SK-N-SH (cell line): ENCODE measurements at regions not wholly inside any gene's neighbourhood (a gene's known extent, or its start where the extent isn't known, plus 50 kb on each side); places are given as distances from the start of the nearest gene placed in this dataset.

Experiments used
- NFIC ChIP-seq: IDR thresholded peaks from 2 replicates; pipeline ENCODE4 v1.4.0; 2012; ENCODE audit warnings: borderline replicate concordance
- RAD21 ChIP-seq: IDR thresholded peaks from 2 replicates; pipeline ENCODE4 v1.6.1; 2012; ENCODE audit warnings: mild to moderate bottlenecking, low read length
- RCOR1 ChIP-seq: fragments of 150-350 bp; IDR thresholded peaks from 2 replicates; pipeline ENCODE4 v1.6.1; 2017; ENCODE audit warnings: antibody characterized with exemption, low read length
- TF ChIP-seq, protein P1 (sequence below): fragments of 150-350 bp; IDR thresholded peaks from 2 replicates; pipeline ENCODE4 v1.6.1; 2017; ENCODE audit warnings: antibody characterized with exemption, low read length, low read depth, borderline replicate concordance
- TF ChIP-seq, protein P2 (sequence below): fragments of 200-600 bp; sonication (generic); IDR thresholded peaks from 2 replicates; pipeline ENCODE4 v1.6.1; 2017; ENCODE audit warnings: antibody characterized with exemption, mild to moderate bottlenecking, moderate library complexity

DNA sequence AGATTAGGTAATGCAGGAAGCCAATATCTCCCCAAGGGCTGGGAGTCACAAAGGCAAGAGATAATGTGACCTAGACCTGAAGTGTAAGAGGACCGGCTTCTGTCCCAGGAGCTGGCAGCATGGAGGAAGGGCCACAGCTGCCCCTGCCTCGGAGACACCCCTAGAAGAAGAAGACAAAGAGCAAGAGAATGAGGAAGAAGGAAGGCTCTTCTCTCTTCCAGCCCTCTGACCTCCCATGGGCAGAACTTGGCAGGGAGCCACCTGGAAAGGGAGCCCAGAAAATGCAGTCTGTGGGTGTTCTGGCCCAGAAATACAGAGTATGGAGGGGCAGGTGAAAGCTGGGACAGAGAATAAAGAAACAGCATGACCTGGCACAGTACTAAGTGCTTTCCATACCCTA lies 151.0 kb downstream of the C5orf15 start:
- TF ChIP-seq, protein P1, sequence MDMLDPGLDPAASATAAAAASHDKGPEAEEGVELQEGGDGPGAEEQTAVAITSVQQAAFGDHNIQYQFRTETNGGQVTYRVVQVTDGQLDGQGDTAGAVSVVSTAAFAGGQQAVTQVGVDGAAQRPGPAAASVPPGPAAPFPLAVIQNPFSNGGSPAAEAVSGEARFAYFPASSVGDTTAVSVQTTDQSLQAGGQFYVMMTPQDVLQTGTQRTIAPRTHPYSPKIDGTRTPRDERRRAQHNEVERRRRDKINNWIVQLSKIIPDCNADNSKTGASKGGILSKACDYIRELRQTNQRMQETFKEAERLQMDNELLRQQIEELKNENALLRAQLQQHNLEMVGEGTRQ, result no peak
- TF ChIP-seq NFIC (no peak), RCOR1 (no peak), RAD21 (no peak)
- TF ChIP-seq, protein P2, sequence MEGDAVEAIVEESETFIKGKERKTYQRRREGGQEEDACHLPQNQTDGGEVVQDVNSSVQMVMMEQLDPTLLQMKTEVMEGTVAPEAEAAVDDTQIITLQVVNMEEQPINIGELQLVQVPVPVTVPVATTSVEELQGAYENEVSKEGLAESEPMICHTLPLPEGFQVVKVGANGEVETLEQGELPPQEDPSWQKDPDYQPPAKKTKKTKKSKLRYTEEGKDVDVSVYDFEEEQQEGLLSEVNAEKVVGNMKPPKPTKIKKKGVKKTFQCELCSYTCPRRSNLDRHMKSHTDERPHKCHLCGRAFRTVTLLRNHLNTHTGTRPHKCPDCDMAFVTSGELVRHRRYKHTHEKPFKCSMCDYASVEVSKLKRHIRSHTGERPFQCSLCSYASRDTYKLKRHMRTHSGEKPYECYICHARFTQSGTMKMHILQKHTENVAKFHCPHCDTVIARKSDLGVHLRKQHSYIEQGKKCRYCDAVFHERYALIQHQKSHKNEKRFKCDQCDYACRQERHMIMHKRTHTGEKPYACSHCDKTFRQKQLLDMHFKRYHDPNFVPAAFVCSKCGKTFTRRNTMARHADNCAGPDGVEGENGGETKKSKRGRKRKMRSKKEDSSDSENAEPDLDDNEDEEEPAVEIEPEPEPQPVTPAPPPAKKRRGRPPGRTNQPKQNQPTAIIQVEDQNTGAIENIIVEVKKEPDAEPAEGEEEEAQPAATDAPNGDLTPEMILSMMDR, result no peak
